Chondrocyte (in vitro differentiated cells): ENCODE measurements at regions not wholly inside any gene's neighbourhood (a gene's known extent, or its start where the extent isn't known, plus 50 kb on each side); places are given as distances from the start of the nearest gene placed in this dataset.

Source experiments
- DNase-seq: peaks from one replicate; pipeline ENCODE4 v3.0.0; 2021; ENCODE audit warnings: mixed read lengths, low spot score
- H3K27ac Mint-ChIP-seq: one replicate; pipeline ENCODE4 v1.8.0; 2021; ENCODE audit warnings: mild to moderate bottlenecking, moderate library complexity, mixed read lengths; ENCODE audit not compliant: unreplicated experiment
- H3K27me3 Mint-ChIP-seq: 2 replicates; pipeline ENCODE4 v1.8.0; 2021; ENCODE audit warnings: low read depth, mixed read lengths
- H3K36me3 Mint-ChIP-seq: 2 replicates; pipeline ENCODE4 v1.8.0; 2021; ENCODE audit warnings: low read depth, mixed read lengths
- H3K4me1 Mint-ChIP-seq: 2 replicates; pipeline ENCODE4 v1.8.0; 2021; ENCODE audit warnings: low read depth, mild to moderate bottlenecking, mixed read lengths
- H3K4me3 Mint-ChIP-seq: one replicate; pipeline ENCODE4 v1.8.0; 2021; ENCODE audit warnings: mild to moderate bottlenecking, moderate library complexity, mixed read lengths; ENCODE audit not compliant: unreplicated experiment
- H3K9me3 Mint-ChIP-seq: 2 replicates; pipeline ENCODE4 v1.8.0; 2021; ENCODE audit warnings: low read depth, mixed read lengths
- TF ChIP-seq, protein P1 (sequence below): fragments of 200-600 bp; sonication (generic); IDR thresholded peaks from 2 replicates; pipeline ENCODE4 v1.5.0; 2021; ENCODE audit warnings: antibody characterized with exemption, mild to moderate bottlenecking, moderate library complexity

DNA sequence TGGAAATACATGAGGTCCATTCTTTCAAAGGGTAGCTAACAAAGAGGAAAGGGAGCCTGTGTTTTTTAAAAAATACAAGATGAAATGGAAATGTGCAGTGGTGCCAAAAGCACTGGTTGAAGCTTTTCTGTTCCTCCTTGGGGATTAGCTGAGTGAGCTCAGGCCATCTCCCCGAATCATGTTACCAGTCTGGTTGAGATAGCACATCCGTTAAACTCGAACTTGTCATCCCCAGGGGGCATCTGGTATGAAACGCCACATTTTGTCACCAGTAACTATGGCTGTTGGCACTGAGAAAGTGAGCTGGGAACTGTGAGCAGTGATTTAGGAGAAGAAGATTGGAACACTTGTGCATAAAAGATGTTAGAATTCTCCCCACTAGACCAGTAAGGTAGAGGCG lies 196.2 kb downstream of the SAMD5 start:
- DNase-seq: no peak
- TF ChIP-seq, protein P1, sequence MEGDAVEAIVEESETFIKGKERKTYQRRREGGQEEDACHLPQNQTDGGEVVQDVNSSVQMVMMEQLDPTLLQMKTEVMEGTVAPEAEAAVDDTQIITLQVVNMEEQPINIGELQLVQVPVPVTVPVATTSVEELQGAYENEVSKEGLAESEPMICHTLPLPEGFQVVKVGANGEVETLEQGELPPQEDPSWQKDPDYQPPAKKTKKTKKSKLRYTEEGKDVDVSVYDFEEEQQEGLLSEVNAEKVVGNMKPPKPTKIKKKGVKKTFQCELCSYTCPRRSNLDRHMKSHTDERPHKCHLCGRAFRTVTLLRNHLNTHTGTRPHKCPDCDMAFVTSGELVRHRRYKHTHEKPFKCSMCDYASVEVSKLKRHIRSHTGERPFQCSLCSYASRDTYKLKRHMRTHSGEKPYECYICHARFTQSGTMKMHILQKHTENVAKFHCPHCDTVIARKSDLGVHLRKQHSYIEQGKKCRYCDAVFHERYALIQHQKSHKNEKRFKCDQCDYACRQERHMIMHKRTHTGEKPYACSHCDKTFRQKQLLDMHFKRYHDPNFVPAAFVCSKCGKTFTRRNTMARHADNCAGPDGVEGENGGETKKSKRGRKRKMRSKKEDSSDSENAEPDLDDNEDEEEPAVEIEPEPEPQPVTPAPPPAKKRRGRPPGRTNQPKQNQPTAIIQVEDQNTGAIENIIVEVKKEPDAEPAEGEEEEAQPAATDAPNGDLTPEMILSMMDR: no peak
- H3K27ac Mint-ChIP-seq: no peak overlapping the region
- H3K4me3 Mint-ChIP-seq: no peak overlapping the region
- peaks cover 12% of the 10 kb centered on the region for H3K4me1 Mint-ChIP-seq
- H3K27me3 Mint-ChIP-seq: no peaks in the 10 kb centered on the region
- H3K9me3 Mint-ChIP-seq: no peaks in the 10 kb centered on the region
- no peaks in the 10 kb centered on the region for H3K36me3 Mint-ChIP-seq

DNA sequence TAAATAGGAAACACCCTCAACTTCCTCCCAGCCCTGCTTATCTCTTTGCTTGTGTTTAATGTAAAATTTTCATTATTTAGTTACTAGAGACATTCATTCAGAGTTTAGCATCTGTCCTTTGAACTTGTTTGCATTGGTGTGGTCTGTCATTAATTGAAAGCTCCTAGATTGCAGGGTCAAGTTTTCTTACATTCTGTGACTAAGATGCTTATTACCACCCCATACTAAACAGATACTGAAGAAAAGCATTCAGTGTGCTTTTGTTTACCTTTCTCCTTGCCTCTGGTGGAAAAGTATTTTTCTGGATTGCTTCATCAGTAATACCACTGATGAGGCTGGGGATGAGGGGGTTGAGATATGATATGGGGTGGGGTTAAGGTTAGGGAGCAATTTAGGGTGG lies 199.0 kb downstream of the SAMD5 start:
- H3K27ac Mint-ChIP-seq: no peak overlapping the region
- TF ChIP-seq, protein P1: no peak
- H3K4me1 Mint-ChIP-seq: no peaks in the 10 kb centered on the region
- peaks cover 1% of the 10 kb centered on the region for H3K36me3 Mint-ChIP-seq
- no peaks in the 10 kb centered on the region for H3K27me3 Mint-ChIP-seq
- H3K4me3 Mint-ChIP-seq: no peak overlapping the region
- no peak for DNase-seq
- no peaks in the 10 kb centered on the region for H3K9me3 Mint-ChIP-seq

DNA sequence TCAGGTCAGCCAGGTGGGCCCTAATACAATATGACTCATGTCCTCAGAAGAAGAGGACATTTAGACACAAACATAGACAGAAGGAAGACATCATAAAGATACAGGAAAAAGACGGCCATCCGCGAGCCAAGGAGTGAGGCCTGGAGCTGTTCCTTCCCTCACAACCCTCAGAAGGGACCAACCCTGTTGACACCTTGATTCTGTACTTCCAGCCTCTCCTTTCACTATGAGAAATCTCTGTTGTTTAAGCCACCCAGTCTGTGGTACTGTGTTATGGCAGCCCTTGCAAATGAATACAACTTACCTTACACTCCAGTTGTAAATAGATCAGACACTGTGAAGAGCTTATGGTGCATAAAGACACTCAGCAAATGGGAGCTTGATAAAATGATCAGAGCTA lies 199.7 kb downstream of the SAMD5 start:
- H3K36me3 Mint-ChIP-seq: peaks cover 1% of the 10 kb centered on the region

GRCh38 chr6:147709396-147710272 lies 201.1 kb downstream of the SAMD5 start:
- no peak overlapping the region for H3K4me3 Mint-ChIP-seq
- TF ChIP-seq, protein P1: no peak
- no peaks in the 10 kb centered on the region for H3K4me1 Mint-ChIP-seq

More for the DNA sequence above, 199.7 kb downstream of the SAMD5 start:
- no peak overlapping the region for H3K4me3 Mint-ChIP-seq
- no peak overlapping the region for H3K27ac Mint-ChIP-seq
- H3K27me3 Mint-ChIP-seq: no peaks in the 10 kb centered on the region
- TF ChIP-seq, protein P1: no peak
- no peak for DNase-seq
- H3K9me3 Mint-ChIP-seq: no peaks in the 10 kb centered on the region
- H3K4me1 Mint-ChIP-seq: no peaks in the 10 kb centered on the region

DNA sequence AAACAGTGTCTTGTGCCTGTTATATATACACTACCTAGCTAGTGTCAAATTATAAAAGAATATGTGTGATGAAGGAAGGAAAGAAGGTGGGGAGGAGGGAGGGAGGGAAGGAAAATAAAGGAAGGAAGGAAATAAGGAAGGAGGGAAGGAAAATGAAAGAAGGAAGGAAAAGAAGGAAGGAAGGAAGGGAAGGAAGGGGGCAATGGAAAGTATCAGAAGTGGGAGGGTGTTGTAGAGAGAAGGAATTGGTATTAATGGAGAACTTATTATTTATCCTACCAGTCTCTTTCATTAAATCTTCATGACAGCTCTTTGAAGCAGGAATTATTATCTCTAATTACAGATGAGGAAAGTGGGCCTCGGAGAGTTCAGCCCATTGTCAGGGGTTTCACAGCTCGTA lies 202.4 kb downstream of the SAMD5 start:
- H3K36me3 Mint-ChIP-seq: peaks cover 1% of the 10 kb centered on the region
- no peak overlapping the region for H3K27ac Mint-ChIP-seq
- TF ChIP-seq, protein P1: no peak
- DNase-seq: no peak
- H3K4me3 Mint-ChIP-seq: no peak overlapping the region
- no peaks in the 10 kb centered on the region for H3K9me3 Mint-ChIP-seq
- no peaks in the 10 kb centered on the region for H3K4me1 Mint-ChIP-seq
- H3K27me3 Mint-ChIP-seq: no peaks in the 10 kb centered on the region

More at GRCh38 chr6:147709396-147710272, 201.1 kb downstream of the SAMD5 start:
- no peaks in the 10 kb centered on the region for H3K9me3 Mint-ChIP-seq
- no peak for DNase-seq
- H3K27me3 Mint-ChIP-seq: no peaks in the 10 kb centered on the region
- peaks cover 1% of the 10 kb centered on the region for H3K36me3 Mint-ChIP-seq
- H3K27ac Mint-ChIP-seq: no peak overlapping the region
